Erythroblast (primary cell): ENCODE measurements at regions not wholly inside any gene's neighbourhood (a gene's known extent, or its start where the extent isn't known, plus 50 kb on each side); places are given as distances from the start of the nearest gene placed in this dataset.

Experiments
- GATA1 ChIP-seq: IDR thresholded peaks from 2 replicates; pipeline ENCODE4 v1.6.1; 2011; ENCODE audit warnings: low read depth, mild to moderate bottlenecking, control low read depth, low read length, moderate library complexity
- POLR2A ChIP-seq: IDR thresholded peaks from 2 replicates; pipeline ENCODE4 v1.6.1; 2011; ENCODE audit warnings: mild to moderate bottlenecking, low read length

DNA sequence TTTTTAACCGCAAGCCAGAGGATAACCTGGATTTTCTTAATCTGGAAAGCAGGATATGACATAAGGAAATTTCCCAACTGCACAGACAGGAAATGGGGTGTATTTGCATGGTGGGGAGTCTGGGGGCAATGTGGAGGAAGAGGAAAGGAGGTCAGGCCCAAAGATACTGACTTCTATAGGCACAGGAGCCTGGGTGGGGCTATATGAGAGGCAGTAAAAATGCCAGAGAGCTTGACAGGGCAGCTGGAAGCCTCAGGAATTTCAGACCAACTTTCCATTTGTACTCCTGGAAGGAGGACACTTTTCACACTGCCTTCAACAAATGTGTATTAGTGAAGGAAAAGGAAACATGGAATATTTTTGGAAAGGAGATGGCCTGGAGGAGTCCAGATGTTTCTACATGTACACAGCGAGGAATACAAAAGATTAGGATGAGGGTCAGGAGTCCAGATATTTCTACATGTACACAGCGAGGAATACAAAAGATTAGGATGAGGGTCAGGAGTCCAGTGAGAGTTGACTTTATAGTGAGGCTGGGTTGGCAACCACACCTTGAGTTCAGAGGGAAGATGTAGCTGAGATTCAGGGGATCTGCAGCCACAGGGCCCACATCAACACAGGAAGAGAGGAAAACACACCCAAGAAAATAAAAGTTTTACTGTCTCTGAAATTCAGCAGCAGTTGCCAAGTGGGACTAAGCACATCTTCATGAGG, 111.9 kb upstream of the PTPRG start:
- TF ChIP-seq POLR2A: no peak
- TF ChIP-seq GATA1: no peak
